CD1c-positive myeloid dendritic cell (primary cell): ENCODE measurements at regions not wholly inside any gene's neighbourhood (a gene's known extent, or its start where the extent isn't known, plus 50 kb on each side); places are given as distances from the start of the nearest gene placed in this dataset.
"Not testable (repeated sequence)": the region's sequence is repeated elsewhere in the genome, so short reads cannot be mapped to it uniquely, and the experiment has no call there.

Experiments
- DNase-seq: peaks from one replicate; pipeline ENCODE4 v3.0.0-alpha.2; 2016; ENCODE audit errors: extremely low spot score

- DNase-seq, result no peak
These were observed 254.3 kb upstream of the LRRC3B start for GRCh38 chr3:26368312-26368711.

DNA sequence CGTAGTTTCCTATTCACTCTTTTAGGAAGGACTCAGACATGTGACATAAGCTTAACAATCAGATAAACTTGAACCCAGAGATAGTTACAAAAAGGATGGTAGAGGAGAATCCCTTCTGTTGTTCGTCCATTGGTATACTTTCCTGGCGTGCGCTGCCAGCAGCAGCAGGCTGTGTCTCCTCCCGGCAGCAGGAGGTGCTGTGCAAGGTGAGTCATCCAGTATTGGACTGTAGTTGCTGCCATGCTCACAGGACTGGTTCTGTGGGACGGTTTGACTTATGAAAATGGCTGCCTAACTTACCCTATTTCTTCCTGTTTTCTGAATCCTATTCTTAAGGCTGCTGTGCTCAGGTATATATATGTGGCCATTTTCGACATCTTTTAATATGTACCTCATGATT is 253.4 kb upstream of the LRRC3B start:
- no peak for DNase-seq

DNA sequence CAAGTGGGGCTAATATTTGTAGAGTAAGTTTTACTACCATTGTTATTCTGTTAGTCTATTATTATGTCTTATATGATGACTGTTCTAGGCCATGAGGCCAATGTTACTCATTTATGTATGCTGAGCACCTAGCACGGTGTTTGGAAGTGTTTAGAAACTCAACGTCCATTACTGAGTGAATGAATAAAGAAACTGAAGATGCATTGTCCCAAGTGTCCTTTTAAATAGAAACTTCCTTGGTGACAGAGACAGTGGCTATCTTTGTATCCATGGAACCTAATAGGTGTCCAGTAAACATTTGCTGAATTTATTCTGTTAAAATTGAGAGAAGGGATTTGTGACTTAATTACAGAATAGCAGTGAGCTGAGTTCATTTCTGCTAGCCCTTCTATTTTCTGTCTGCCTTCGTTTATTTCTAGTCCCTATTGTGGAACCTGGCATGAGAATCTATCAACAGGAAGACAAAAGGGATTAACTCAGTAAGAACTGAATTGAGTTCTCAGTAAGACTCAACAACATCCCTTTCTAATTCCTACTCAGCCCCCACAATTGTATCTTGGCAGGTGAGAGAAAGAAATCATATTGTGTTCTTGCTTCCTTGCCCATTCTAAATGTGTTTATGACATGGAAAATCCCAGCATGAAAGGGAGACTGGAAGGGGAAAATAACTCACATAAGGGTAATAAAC is 246.6 kb upstream of the LRRC3B start:
- DNase-seq, result no peak

DNA sequence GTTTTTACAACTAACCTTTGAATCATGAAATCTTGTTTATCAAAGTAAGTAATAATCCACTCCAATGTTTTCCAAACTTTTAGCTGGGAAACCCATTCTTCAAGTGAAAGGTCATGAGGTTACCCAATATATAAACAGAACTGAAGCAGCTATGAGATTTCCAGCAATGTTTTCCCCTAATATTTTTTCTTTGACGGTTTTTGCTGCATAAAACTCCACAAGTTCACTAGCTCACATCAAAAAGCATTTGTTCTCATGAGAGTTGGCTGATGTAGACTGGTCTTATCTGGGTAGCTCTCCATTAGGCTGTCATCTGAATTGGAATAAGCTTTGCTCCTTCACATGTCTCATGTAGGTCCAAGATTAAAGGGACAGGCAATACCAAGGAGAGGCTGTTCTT is 241.2 kb upstream of the LRRC3B start:
- no peak for DNase-seq

DNA sequence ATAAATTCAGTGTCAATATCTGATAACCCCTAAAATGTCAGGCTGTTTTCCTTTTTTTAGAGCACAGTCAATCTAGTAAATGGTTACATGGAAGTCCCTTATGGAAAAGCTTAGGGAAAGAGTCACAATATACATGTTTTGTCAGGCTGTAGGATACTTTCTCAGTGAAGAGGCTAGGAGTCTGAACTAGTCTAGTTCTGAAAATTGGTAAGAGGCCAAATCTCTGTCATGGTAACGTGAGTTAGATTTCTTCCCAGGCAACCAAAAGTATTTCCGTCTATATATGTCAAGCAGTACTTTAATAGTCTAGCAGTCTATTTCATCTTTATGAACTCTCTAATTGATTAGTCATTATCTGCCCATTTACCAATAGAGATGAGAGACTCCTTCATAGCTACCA is 215.9 kb upstream of the LRRC3B start:
- DNase-seq, result no peak

- DNase-seq, result no peak
These were observed 204.0 kb upstream of the LRRC3B start for GRCh38 chr3:26418553-26418952.

GRCh38 chr3:26422415-26422814 is 200.2 kb upstream of the LRRC3B start:
- no peak for DNase-seq

DNA sequence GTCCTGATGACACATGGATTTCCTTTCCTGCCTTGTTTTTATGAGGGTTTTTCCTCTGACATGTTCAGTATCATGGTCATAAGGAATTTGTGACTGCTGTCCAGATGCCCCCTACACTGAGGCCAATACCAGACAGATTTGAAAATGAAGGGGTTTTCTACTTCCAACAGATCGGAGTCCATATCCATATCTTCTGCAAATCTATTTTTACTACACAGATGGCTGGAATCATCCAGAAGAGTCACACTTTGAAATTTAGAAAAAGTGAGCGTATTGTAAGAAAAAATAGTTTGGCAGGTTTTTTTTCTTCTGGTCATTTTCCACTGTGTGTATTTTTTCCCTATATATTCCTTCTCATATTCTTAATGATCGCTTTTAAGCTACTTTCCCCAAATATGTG is 197.5 kb upstream of the LRRC3B start:
- no peak for DNase-seq

GRCh38 chr3:26428992-26429391 is 193.6 kb upstream of the LRRC3B start:
- DNase-seq, result no peak

DNA sequence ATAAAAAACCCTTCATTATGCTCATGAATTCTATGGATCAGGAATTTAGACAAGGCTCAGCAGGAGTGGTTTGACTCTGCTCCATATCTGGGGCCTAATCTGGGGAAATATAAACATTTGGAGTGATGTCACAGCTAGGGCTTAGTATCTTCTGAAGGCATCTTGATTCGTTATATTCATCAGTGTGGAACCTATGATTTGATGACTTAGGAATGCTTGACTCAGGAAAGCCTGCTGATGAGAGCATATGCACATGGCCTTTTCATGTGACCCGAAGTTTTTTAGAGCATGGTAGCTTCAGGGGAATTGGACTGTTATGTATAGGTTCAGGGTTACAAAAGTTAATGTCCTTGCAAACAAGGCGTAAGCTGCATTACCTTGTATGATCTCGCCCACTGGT is 184.9 kb upstream of the LRRC3B start:
- no peak for DNase-seq

GRCh38 chr3:26438325-26438940 is 184.1 kb upstream of the LRRC3B start:
- no peak for DNase-seq

GRCh38 chr3:26438981-26439884 is 183.3 kb upstream of the LRRC3B start:
- DNase-seq, result no peak

DNA sequence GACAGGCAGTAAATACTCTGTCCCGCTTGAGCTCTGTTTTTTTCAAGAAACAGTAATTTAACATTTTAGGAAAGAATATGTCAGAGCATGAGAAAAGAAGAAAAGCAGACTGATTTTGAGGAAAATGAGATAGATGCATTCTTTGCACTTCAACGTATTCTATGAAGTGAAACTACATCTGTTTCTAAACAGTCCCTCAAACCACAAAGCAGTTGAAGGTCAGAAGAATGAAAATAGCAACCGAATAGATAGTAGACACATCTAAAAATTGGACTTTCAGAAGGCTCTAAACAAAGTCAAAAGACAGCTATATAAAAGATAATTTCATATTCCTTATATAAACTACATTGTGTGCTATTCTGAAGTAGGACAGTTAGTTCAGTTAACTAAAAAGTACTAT is 172.6 kb upstream of the LRRC3B start:
- DNase-seq, result no peak

- DNase-seq, result no peak
These were observed 170.2 kb upstream of the LRRC3B start for GRCh38 chr3:26452363-26452762.

GRCh38 chr3:26460985-26461384 is 161.6 kb upstream of the LRRC3B start:
- no peak for DNase-seq

GRCh38 chr3:26472345-26472744 is 150.2 kb upstream of the LRRC3B start:
- no peak for DNase-seq

- no peak for DNase-seq
These were observed 147.9 kb upstream of the LRRC3B start for GRCh38 chr3:26474706-26475105.

- no peak for DNase-seq
These were observed 142.2 kb upstream of the LRRC3B start for GRCh38 chr3:26480377-26480776.

- DNase-seq, result no peak
These were observed 138.4 kb upstream of the LRRC3B start for GRCh38 chr3:26484140-26484539.

DNA sequence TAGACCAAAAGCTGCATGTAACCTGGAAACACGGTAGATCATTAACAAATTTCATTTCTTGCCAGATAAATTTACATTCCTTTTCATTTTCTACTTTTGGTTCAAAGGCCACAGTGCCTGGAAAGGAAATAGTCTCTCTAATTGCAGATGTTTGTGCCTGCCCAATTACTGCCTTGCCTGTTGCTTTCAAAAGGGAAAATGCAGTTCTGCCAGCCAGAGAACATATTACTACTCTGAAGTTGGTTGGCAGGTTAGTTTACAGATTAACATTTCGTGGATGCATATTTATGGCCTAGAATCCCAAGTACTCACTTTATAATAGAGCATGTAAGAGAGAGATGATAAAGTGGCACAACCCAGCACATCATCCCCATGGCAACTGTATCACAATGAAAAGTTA is 124.3 kb upstream of the LRRC3B start:
- DNase-seq, result no peak

- no peak for DNase-seq
These were observed 117.2 kb upstream of the LRRC3B start for GRCh38 chr3:26505399-26505798.

GRCh38 chr3:26514445-26515029 is 108.0 kb upstream of the LRRC3B start:
- DNase-seq, result not testable (repeated sequence)
